GM12873 (cell line): ENCODE measurements at regions not wholly inside any gene's neighbourhood (a gene's known extent, or its start where the extent isn't known, plus 50 kb on each side); places are given as distances from the start of the nearest gene placed in this dataset.

ENCODE experiments used
- CTCF ChIP-seq: IDR thresholded peaks from 2 replicates; pipeline ENCODE4 v1.5.1; 2012; ENCODE audit warnings: low read depth, mild to moderate bottlenecking, moderate library complexity, low read length, control low read depth; ENCODE audit not compliant: insufficient read depth; ENCODE audit errors: missing control alignments

- TF ChIP-seq CTCF = no peak
These were observed 75.3 kb downstream of the TMEM18 start for GRCh38 chr2:601806-602455.

GRCh38 chr2:601387-601698 lies 75.9 kb downstream of the TMEM18 start:
- TF ChIP-seq CTCF = no peak

- TF ChIP-seq CTCF = no peak
These were observed 76.4 kb downstream of the TMEM18 start for GRCh38 chr2:600542-601386.

- TF ChIP-seq CTCF = no peak
These were observed 77.6 kb downstream of the TMEM18 start for GRCh38 chr2:599601-600000.

- TF ChIP-seq CTCF = no peak
These were observed 79.0 kb downstream of the TMEM18 start for GRCh38 chr2:598058-598802.

- no peak for TF ChIP-seq CTCF
These were observed 81.2 kb downstream of the TMEM18 start for GRCh38 chr2:595831-596592.

- TF ChIP-seq CTCF = no peak
These were observed 81.9 kb downstream of the TMEM18 start for GRCh38 chr2:595141-595815.
